Astrocyte of the spinal cord (primary cell): ENCODE measurements at regions not wholly inside any gene's neighbourhood (a gene's known extent, or its start where the extent isn't known, plus 50 kb on each side); places are given as distances from the start of the nearest gene placed in this dataset.

Experiments
- DNase-seq: peaks from one replicate; pipeline ENCODE4 v3.0.0; 2011; ENCODE audit warnings: low read depth, low spot score
- H3K4me3 ChIP-seq: 2 replicates; pipeline ENCODE4 v1.5.1; 2011; ENCODE audit warnings: low read depth, mild to moderate bottlenecking, low read length, moderate library complexity
- in situ Hi-C: cut with HindIII; loops from 2 replicates; pipeline ENCODE4 v1.10.0; 2017; ENCODE audit warnings: low sequenced_read_pairs
- TF ChIP-seq, protein P1 (sequence below): IDR thresholded peaks from 2 replicates; pipeline ENCODE4 v1.5.1; 2012; ENCODE audit warnings: low read depth, mild to moderate bottlenecking, low read length, inconsistent platforms

DNA sequence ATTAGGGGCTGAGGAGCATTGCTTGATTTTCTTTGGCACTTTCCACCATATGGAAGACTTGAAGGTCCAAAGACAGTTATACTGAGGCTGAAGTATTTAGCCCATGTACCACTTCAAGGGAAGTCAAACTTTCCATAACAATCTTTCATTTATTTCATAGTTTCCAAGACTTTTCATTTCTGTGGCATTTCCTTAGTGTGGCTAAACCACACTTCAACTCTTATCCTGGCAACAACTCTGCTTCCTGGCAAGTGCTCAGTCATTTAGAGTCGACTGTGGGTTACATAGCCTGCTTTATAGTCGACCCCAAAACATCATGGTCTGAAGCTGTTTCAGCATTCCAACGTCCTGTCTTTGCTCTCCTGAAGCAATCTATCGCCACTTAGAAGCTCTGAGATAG lies 343.0 kb upstream of the SEMA3D start:
- DNase-seq: peak; percentile 87
- H3K4me3 ChIP-seq: no peak overlapping the region
- TF ChIP-seq, protein P1, sequence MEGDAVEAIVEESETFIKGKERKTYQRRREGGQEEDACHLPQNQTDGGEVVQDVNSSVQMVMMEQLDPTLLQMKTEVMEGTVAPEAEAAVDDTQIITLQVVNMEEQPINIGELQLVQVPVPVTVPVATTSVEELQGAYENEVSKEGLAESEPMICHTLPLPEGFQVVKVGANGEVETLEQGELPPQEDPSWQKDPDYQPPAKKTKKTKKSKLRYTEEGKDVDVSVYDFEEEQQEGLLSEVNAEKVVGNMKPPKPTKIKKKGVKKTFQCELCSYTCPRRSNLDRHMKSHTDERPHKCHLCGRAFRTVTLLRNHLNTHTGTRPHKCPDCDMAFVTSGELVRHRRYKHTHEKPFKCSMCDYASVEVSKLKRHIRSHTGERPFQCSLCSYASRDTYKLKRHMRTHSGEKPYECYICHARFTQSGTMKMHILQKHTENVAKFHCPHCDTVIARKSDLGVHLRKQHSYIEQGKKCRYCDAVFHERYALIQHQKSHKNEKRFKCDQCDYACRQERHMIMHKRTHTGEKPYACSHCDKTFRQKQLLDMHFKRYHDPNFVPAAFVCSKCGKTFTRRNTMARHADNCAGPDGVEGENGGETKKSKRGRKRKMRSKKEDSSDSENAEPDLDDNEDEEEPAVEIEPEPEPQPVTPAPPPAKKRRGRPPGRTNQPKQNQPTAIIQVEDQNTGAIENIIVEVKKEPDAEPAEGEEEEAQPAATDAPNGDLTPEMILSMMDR: no peak
- in situ Hi-C loops: no loop called here

DNA sequence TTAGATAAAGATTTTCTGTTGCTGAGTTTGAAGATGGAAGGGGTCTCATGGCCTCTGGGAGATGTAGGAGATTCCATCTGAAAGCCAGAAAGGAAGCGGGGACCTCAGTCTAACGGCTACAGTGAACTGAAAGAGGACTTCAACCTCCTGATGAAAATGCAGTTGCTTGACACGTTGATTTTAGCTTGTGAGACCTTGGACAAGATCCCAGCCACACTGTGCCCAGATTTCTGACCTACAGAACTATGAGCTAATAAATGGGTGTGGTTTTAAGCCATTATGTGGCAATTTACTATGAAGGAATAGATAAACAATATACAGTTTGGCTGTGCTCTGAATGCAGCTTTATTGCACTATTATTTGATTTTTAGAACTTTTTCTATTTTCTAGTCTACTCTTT lies 342.3 kb upstream of the SEMA3D start:
- in situ Hi-C loops: no loop called here
- peak; percentile 62 for DNase-seq
- TF ChIP-seq, protein P1: no peak
- H3K4me3 ChIP-seq: no peak overlapping the region

DNA sequence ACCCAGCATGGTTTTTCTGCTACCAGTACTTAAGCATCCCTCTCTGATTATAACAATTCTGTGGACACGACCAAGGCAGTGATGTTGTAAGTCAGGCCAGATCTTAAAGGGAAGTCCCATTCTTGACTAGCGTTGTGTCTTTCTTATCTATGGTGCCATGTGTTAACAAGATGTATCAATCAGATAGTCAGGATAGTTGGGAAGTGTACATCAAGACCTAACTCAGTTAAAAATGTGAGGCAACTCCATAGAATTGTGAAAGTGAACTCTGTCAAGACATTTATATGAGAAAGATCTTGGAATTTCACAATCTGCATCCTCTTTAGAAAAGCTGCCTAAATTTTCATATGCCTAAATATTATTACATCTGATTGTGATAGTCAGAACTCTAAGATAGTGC lies 341.7 kb upstream of the SEMA3D start:
- in situ Hi-C loops: no loop called here
- no peak for DNase-seq
- no peak overlapping the region for H3K4me3 ChIP-seq
- TF ChIP-seq, protein P1: no peak

DNA sequence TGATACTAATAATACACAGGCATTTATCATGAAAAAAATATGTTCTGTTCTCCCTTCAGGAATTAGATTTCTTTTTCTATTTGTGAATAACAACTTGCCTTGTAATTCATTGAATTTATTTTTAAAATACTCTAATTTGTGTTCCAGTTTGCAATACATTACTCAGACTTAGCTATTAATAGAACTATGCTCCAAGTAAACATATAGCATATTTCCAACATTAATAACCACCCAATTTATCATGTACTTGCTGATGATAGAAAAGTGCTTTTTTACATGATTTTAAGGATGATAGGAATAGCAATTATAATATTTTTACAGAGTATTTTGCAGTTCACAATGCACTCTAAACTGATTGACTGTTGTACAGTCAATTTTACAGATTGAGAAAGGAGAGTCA lies 338.8 kb upstream of the SEMA3D start:
- in situ Hi-C loops: no loop called here
- DNase-seq: no peak
- no peak overlapping the region for H3K4me3 ChIP-seq
- TF ChIP-seq, protein P1: no peak

DNA sequence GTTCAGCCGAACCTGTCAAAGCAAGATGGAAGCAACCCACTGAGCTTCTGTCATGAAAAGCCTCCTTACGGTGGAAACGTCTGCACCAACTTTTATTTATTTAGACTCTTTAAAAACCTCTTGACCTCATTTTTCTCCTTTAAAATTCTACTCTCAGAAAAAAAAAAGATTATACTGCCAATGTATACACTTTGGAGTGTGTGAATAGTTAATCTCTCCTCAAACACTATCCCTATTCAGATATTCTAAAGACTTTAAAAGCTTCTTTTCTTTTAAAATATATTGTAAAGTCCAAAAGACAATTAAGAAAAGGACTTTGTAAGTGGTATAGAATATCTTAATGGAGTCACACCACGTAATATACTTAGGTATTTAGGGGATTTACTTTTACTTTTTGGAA lies 335.2 kb upstream of the SEMA3D start:
- no peak overlapping the region for H3K4me3 ChIP-seq
- DNase-seq: no peak
- in situ Hi-C loops: no loop called here
- TF ChIP-seq, protein P1: no peak

DNA sequence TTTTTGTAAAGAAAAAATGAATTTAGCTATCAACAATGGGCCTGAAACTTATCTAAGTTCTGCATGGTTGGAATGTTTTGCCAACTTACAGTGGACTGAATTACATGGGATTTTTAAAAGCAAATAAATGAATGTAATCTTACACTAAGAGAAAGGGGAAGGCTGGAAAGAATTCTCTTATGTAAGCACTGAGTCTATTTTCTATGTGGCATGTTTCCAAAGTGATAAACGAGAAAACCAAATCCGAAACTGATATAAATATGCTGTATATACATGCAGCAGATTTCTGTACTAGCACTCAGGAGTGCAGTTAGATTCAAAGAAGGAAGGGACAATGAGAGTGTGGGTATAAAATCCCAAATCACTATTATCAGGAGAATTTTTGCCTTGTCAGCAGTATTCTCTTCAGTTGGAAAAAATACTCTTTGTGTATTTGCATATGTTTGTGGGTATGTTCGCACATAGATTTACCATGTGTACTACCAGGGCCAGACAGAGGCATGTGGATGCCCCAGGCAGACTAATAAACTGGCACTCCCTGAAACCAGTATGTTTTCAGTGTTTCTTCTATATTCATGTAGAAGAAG lies 334.3 kb upstream of the SEMA3D start:
- H3K4me3 ChIP-seq: no peak overlapping the region
- in situ Hi-C loops: no loop called here
- TF ChIP-seq, protein P1: no peak
- peak; percentile 6 for DNase-seq

DNA sequence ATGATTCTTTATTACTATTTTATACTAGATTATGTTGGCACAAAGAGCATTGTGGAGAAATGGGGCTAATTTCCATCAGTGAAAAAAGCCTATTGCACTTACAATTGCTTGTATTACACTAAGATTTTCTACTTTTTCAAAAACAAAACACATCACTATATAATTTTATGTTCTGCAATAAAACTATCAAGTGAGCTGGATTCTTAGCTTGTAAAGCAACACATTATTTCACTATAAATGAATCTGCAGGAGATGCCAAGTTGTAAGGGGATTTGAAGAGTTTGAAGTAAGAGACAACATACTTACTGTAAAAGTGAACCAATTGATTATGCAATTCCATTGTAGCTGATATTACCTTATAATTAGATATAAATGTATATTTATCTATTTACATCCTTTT lies 333.3 kb upstream of the SEMA3D start:
- no peak for DNase-seq
- in situ Hi-C loops: no loop called here
- TF ChIP-seq, protein P1: no peak
- H3K4me3 ChIP-seq: no peak overlapping the region
